ENCODE measurements at regions not wholly inside any gene's neighbourhood (a gene's known extent, or its start where the extent isn't known, plus 50 kb on each side); places are given as distances from the start of the nearest gene placed in this dataset.

GRCh38 chr4:130559268-130559667 is 1463.3 kb downstream of the C4orf33 start:
- TF ChIP-seq EZH2 (IDR thresholded peaks at IDR 0.05; ENCODE audit: borderline replicate concordance) (no peak), CTCF (IDR thresholded peaks at IDR 0.05; ENCODE audit: poor library complexity) (no peak)

Data from hepatocyte (in vitro differentiated cells).